ENCODE measurements at regions not wholly inside any gene's neighbourhood (a gene's known extent, or its start where the extent isn't known, plus 50 kb on each side); places are given as distances from the start of the nearest gene placed in this dataset.

GRCh38 chr18:39302481-39302880 lies 1736.9 kb upstream of the CELF4 start:
- no peaks in the 10 kb centered on the region for H3K4me1 ChIP-seq (ENCODE audit: insufficient read depth, insufficient read length)
- no peak for DNase-seq (ENCODE audit: low read depth, low spot score)
- H3K36me3 ChIP-seq (ENCODE audit: insufficient read depth, insufficient read length, low read length): no peaks in the 10 kb centered on the region
- TF ChIP-seq SUZ12 (IDR thresholded peaks at IDR 0.05; ENCODE audit: extremely low read depth, insufficient read depth, insufficient read length) (no peak), YY1 (IDR thresholded peaks at IDR 0.05; ENCODE audit: insufficient read depth, insufficient read length) (no peak), ZNF274 (IDR thresholded peaks at IDR 0.05; ENCODE audit: low read depth, low read length) (no peak)
- no peaks in the 10 kb centered on the region for H3K27me3 ChIP-seq (ENCODE audit: insufficient read depth, insufficient read length)
- H3K9ac ChIP-seq (ENCODE audit: insufficient read length, low read depth): no peak overlapping the region
- H3K4me3 ChIP-seq (ENCODE audit: insufficient read length, low read depth): no peak overlapping the region
- H3K9me3 ChIP-seq (ENCODE audit: insufficient read depth, low read length): 0 out of 2 replicates have a peak, but pooled peaks cover 2% of the 10 kb centered on the region

GRCh38 chr18:39299152-39299551 lies 1733.6 kb upstream of the CELF4 start:
- Histone ChIP-seq H3K9me3 (ENCODE audit: insufficient read depth, low read length) (no peaks in the 10 kb centered on the region), H3K36me3 (ENCODE audit: insufficient read depth, insufficient read length, low read length) (no peaks in the 10 kb centered on the region), H3K9ac (ENCODE audit: insufficient read length, low read depth) (no peak overlapping the region), H3K27me3 (ENCODE audit: insufficient read depth, insufficient read length) (no peaks in the 10 kb centered on the region), H3K4me1 (ENCODE audit: insufficient read depth, insufficient read length) (no peaks in the 10 kb centered on the region), H3K4me3 (ENCODE audit: insufficient read length, low read depth) (no peak overlapping the region)
- no peak for DNase-seq (ENCODE audit: low read depth, low spot score)
- TF ChIP-seq SUZ12 (IDR thresholded peaks at IDR 0.05; ENCODE audit: extremely low read depth, insufficient read depth, insufficient read length): no peak
- TF ChIP-seq ZNF274 (IDR thresholded peaks at IDR 0.05; ENCODE audit: low read depth, low read length): no peak
- TF ChIP-seq YY1 (IDR thresholded peaks at IDR 0.05; ENCODE audit: insufficient read depth, insufficient read length): no peak

GRCh38 chr18:39297225-39297624 lies 1731.6 kb upstream of the CELF4 start:
- no peak for DNase-seq (ENCODE audit: low read depth, low spot score)
- Histone ChIP-seq H3K36me3 (ENCODE audit: insufficient read depth, insufficient read length, low read length) (no peaks in the 10 kb centered on the region), H3K4me1 (ENCODE audit: insufficient read depth, insufficient read length) (no peaks in the 10 kb centered on the region), H3K9me3 (ENCODE audit: insufficient read depth, low read length) (no peaks in the 10 kb centered on the region), H3K27me3 (ENCODE audit: insufficient read depth, insufficient read length) (no peaks in the 10 kb centered on the region), H3K9ac (ENCODE audit: insufficient read length, low read depth) (no peak overlapping the region), H3K4me3 (ENCODE audit: insufficient read length, low read depth) (no peak overlapping the region)
- TF ChIP-seq ZNF274 (IDR thresholded peaks at IDR 0.05; ENCODE audit: low read depth, low read length) (no peak), YY1 (IDR thresholded peaks at IDR 0.05; ENCODE audit: insufficient read depth, insufficient read length) (no peak), SUZ12 (IDR thresholded peaks at IDR 0.05; ENCODE audit: extremely low read depth, insufficient read depth, insufficient read length) (no peak)

GRCh38 chr18:39296293-39296888 lies 1730.8 kb upstream of the CELF4 start:
- DNase-seq (ENCODE audit: low read depth, low spot score): no peak
- no peak for TF ChIP-seq ZNF274 (IDR thresholded peaks at IDR 0.05; ENCODE audit: low read depth, low read length)
- no peak for TF ChIP-seq YY1 (IDR thresholded peaks at IDR 0.05; ENCODE audit: insufficient read depth, insufficient read length)
- TF ChIP-seq SUZ12 (IDR thresholded peaks at IDR 0.05; ENCODE audit: extremely low read depth, insufficient read depth, insufficient read length): no peak
- no peaks in the 10 kb centered on the region for H3K4me1 ChIP-seq (ENCODE audit: insufficient read depth, insufficient read length)

GRCh38 chr18:39276764-39277163 lies 1711.2 kb upstream of the CELF4 start:
- no peak for DNase-seq (ENCODE audit: low read depth, low spot score)
- Histone ChIP-seq H3K4me1 (ENCODE audit: insufficient read depth, insufficient read length) (no peaks in the 10 kb centered on the region), H3K4me3 (ENCODE audit: insufficient read length, low read depth) (no peak overlapping the region), H3K9me3 (ENCODE audit: insufficient read depth, low read length) (no peaks in the 10 kb centered on the region), H3K36me3 (ENCODE audit: insufficient read depth, insufficient read length, low read length) (no peaks in the 10 kb centered on the region), H3K9ac (ENCODE audit: insufficient read length, low read depth) (no peak overlapping the region), H3K27me3 (ENCODE audit: insufficient read depth, insufficient read length) (no peaks in the 10 kb centered on the region)
- TF ChIP-seq SUZ12 (IDR thresholded peaks at IDR 0.05; ENCODE audit: extremely low read depth, insufficient read depth, insufficient read length): no peak
- TF ChIP-seq ZNF274 (IDR thresholded peaks at IDR 0.05; ENCODE audit: low read depth, low read length): no peak
- TF ChIP-seq YY1 (IDR thresholded peaks at IDR 0.05; ENCODE audit: insufficient read depth, insufficient read length): no peak

More at GRCh38 chr18:39296293-39296888, 1730.8 kb upstream of the CELF4 start:
- Histone ChIP-seq H3K4me3 (ENCODE audit: insufficient read length, low read depth) (no peak overlapping the region), H3K9ac (ENCODE audit: insufficient read length, low read depth) (no peak overlapping the region), H3K36me3 (ENCODE audit: insufficient read depth, insufficient read length, low read length) (no peaks in the 10 kb centered on the region), H3K27me3 (ENCODE audit: insufficient read depth, insufficient read length) (no peaks in the 10 kb centered on the region), H3K9me3 (ENCODE audit: insufficient read depth, low read length) (no peaks in the 10 kb centered on the region)

GRCh38 chr18:39274535-39274934 lies 1708.9 kb upstream of the CELF4 start:
- Histone ChIP-seq H3K27me3 (ENCODE audit: insufficient read depth, insufficient read length) (no peaks in the 10 kb centered on the region), H3K4me1 (ENCODE audit: insufficient read depth, insufficient read length) (no peaks in the 10 kb centered on the region), H3K9ac (ENCODE audit: insufficient read length, low read depth) (no peak overlapping the region), H3K4me3 (ENCODE audit: insufficient read length, low read depth) (no peak overlapping the region), H3K9me3 (ENCODE audit: insufficient read depth, low read length) (no peaks in the 10 kb centered on the region), H3K36me3 (ENCODE audit: insufficient read depth, insufficient read length, low read length) (no peaks in the 10 kb centered on the region)
- TF ChIP-seq ZNF274 (IDR thresholded peaks at IDR 0.05; ENCODE audit: low read depth, low read length): no peak
- no peak for TF ChIP-seq SUZ12 (IDR thresholded peaks at IDR 0.05; ENCODE audit: extremely low read depth, insufficient read depth, insufficient read length)
- no peak for TF ChIP-seq YY1 (IDR thresholded peaks at IDR 0.05; ENCODE audit: insufficient read depth, insufficient read length)
- no peak for DNase-seq (ENCODE audit: low read depth, low spot score)

GRCh38 chr18:39272230-39272629 lies 1706.6 kb upstream of the CELF4 start:
- Histone ChIP-seq H3K9ac (ENCODE audit: insufficient read length, low read depth) (no peak overlapping the region), H3K4me3 (ENCODE audit: insufficient read length, low read depth) (no peak overlapping the region), H3K27me3 (ENCODE audit: insufficient read depth, insufficient read length) (no peaks in the 10 kb centered on the region), H3K36me3 (ENCODE audit: insufficient read depth, insufficient read length, low read length) (no peaks in the 10 kb centered on the region), H3K4me1 (ENCODE audit: insufficient read depth, insufficient read length) (no peaks in the 10 kb centered on the region), H3K9me3 (ENCODE audit: insufficient read depth, low read length) (no peaks in the 10 kb centered on the region)
- TF ChIP-seq ZNF274 (IDR thresholded peaks at IDR 0.05; ENCODE audit: low read depth, low read length): no peak
- TF ChIP-seq YY1 (IDR thresholded peaks at IDR 0.05; ENCODE audit: insufficient read depth, insufficient read length): no peak
- TF ChIP-seq SUZ12 (IDR thresholded peaks at IDR 0.05; ENCODE audit: extremely low read depth, insufficient read depth, insufficient read length): no peak
- no peak for DNase-seq (ENCODE audit: low read depth, low spot score)

Measured in NT2/D1 (cell line).